ENCODE measurements at regions not wholly inside any gene's neighbourhood (a gene's known extent, or its start where the extent isn't known, plus 50 kb on each side); places are given as distances from the start of the nearest gene placed in this dataset.

GRCh38 chr9:38176251-38176650 is 107.2 kb upstream of the SHB start:
- TF ChIP-seq CTCF (conservative IDR thresholded peaks at IDR 0.05; ENCODE audit: low read length) (no peak), EZH2phosphoT487 (IDR thresholded peaks at IDR 0.05; ENCODE audit: borderline replicate concordance) (no peak)

Measured in Loucy (cell line).